LNCAP (cell line): ENCODE measurements at regions not wholly inside any gene's neighbourhood (a gene's known extent, or its start where the extent isn't known, plus 50 kb on each side); places are given as distances from the start of the nearest gene placed in this dataset.

Source experiments
- CTCF ChIP-seq: fragments of 450-650 bp; IDR thresholded peaks from 2 replicates; pipeline ENCODE4 v1.5.1; 2017; ENCODE audit warnings: mild to moderate bottlenecking

- no peak for TF ChIP-seq CTCF
Observed at GRCh38 chr6:48839206-48839605, 623.8 kb downstream of the MMUT start.

GRCh38 chr6:48837744-48838143 lies 625.3 kb downstream of the MMUT start:
- TF ChIP-seq CTCF = no peak

GRCh38 chr6:48835421-48835958 lies 627.6 kb downstream of the MMUT start:
- no peak for TF ChIP-seq CTCF

GRCh38 chr6:48834706-48835105 lies 628.3 kb downstream of the MMUT start:
- TF ChIP-seq CTCF = no peak

GRCh38 chr6:48833916-48834315 lies 629.1 kb downstream of the MMUT start:
- TF ChIP-seq CTCF = no peak

- TF ChIP-seq CTCF = no peak
Observed at GRCh38 chr6:48826901-48827701, 636.0 kb downstream of the MMUT start.

- no peak for TF ChIP-seq CTCF
Observed at GRCh38 chr6:48826152-48826515, 636.9 kb downstream of the MMUT start.
